LNCaP clone FGC (cell line): ENCODE measurements at regions not wholly inside any gene's neighbourhood (a gene's known extent, or its start where the extent isn't known, plus 50 kb on each side); places are given as distances from the start of the nearest gene placed in this dataset.
"Not testable (repeated sequence)": the region's sequence is repeated elsewhere in the genome, so short reads cannot be mapped to it uniquely, and the experiment has no call there.

Experiments used
- DNase-seq: peaks from one replicate; pipeline ENCODE4 v3.0.0-alpha.2; 2011; ENCODE audit warnings: low read depth
- H3K4me3 ChIP-seq: 2 replicates; pipeline ENCODE4 v1.5.1; 2011; ENCODE audit warnings: mild to moderate bottlenecking, low read depth, low read length, control low read depth
- TF ChIP-seq, protein P1 (sequence below): IDR thresholded peaks from 2 replicates; pipeline ENCODE4 v1.5.1; 2012; ENCODE audit warnings: mild to moderate bottlenecking; ENCODE audit not compliant: control insufficient read depth, insufficient read depth; ENCODE audit errors: extremely low read depth

DNA sequence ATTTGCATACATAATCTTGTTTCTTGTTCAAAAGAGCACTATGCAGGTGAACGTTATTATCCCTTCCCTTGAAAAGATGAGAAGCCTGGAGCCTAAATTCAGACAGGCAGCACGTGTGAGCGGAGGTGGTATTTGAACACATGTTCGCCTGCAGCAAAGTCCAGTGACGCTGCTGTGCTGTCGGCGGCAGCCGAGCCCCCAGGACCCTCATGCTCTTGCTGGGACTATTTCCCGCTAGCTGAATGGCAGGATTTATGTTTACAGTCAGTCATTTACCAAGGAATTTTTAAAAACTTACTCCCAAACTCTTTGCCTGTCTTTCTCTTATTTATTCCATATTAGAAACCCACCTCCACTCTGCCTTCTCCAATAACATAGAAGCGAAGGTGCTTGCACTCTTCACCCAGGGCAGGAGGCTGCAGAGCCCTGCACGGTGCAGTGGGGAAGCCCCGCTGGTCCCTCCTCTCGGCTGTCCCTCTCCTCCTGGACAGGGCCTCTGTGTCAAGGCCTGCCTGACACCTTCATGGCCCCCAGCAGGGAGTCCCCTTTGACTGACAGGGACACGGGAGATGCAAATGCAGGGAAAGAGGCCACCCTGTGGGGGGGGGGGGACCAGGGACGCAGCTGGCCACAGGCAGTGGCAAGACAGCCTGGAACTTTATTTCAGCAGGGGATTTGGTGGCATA, 528.5 kb upstream of the B3GAT1 start:
- TF ChIP-seq, protein P1, sequence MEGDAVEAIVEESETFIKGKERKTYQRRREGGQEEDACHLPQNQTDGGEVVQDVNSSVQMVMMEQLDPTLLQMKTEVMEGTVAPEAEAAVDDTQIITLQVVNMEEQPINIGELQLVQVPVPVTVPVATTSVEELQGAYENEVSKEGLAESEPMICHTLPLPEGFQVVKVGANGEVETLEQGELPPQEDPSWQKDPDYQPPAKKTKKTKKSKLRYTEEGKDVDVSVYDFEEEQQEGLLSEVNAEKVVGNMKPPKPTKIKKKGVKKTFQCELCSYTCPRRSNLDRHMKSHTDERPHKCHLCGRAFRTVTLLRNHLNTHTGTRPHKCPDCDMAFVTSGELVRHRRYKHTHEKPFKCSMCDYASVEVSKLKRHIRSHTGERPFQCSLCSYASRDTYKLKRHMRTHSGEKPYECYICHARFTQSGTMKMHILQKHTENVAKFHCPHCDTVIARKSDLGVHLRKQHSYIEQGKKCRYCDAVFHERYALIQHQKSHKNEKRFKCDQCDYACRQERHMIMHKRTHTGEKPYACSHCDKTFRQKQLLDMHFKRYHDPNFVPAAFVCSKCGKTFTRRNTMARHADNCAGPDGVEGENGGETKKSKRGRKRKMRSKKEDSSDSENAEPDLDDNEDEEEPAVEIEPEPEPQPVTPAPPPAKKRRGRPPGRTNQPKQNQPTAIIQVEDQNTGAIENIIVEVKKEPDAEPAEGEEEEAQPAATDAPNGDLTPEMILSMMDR: no peak

DNA sequence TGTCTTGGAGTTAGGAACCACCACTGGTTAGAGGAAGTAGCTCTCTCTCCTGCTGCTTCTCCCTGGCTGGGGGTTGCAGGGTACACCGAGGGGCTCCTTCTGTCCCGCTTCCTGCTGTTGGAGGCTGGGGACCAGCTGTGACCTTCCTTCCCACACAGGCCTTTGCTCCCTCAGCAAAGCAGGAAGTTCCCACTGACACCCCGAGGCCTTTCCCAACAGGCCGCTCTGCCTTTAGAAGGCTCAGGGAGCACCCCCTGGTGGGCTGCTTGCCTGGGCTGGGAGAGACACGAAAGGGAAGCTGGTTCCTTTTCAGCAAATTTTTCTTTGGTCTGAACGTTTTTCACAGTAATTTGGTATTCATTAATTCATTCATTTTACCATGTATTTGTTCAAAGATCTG, 527.9 kb upstream of the B3GAT1 start:
- H3K4me3 ChIP-seq: no peak overlapping the region
- DNase-seq: no peak
- TF ChIP-seq, protein P1: 0 out of 2 replicates have a peak, but pooled peaks have one; percentile 19

More for the DNA sequence above, 528.5 kb upstream of the B3GAT1 start:
- DNase-seq: no peak
- no peak overlapping the region for H3K4me3 ChIP-seq

DNA sequence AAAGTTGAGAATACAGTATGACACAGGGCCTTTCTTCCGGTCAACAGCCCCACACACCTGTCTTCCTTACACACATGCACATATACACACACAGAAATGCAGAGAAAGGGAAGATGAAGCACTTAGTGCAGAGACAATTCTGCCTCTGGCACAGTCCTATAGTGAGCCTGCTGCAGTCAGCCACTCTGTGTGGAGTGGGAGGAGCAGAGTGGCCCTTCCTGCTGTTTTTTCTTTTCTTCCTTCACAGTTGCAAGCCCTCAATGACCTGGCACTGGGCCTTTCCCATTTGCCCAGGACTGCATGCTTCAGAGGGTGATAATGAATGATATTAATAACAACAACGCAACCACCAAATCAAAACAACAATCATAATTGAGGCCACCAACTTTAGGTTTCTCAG, 527.0 kb upstream of the B3GAT1 start:
- H3K4me3 ChIP-seq: no peak overlapping the region
- no peak for DNase-seq
- TF ChIP-seq, protein P1: no peak

DNA sequence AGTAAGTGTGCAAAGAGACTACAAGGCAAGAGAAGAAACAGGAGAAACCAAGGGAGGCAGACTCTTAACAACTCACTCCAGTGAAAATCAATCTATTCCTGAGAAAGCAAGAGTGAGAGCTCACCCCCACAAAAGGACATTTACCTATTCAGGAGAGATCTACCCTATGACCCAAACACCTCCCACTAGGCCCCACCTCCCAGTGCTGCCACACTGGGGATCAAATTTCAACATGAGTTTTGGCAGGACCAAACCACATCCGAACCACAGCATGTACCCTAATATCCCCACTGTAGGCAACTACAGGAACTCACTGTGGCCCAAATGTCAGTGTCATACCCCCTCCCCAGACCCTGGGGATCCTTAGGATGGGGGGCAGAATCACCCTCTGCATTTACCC, 526.2 kb upstream of the B3GAT1 start:
- DNase-seq: no peak
- TF ChIP-seq, protein P1: no peak
- no peak overlapping the region for H3K4me3 ChIP-seq

DNA sequence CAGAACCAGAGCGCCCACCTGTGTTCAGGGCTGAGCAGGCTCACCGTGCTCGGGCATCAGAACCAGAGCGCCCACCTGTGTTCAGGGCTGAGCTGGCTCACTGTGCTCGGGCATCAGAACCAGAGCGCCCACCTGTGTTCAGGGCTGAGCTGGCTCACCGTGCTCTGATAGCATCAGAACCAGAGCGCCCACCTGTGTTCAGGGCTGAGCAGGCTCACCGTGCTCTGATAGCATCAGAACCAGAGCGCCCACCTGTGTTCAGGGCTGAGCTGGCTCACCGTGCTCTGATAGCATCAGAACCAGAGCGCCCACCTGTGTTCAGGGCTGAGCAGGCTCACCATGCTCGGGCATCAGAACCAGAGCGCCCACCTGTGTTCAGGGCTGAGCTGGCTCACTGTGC, 525.2 kb upstream of the B3GAT1 start:
- not testable (repeated sequence) for H3K4me3 ChIP-seq, DNase-seq
- TF ChIP-seq, protein P1: 0 out of 2 replicates have a peak, but pooled peaks have one; percentile 1

DNA sequence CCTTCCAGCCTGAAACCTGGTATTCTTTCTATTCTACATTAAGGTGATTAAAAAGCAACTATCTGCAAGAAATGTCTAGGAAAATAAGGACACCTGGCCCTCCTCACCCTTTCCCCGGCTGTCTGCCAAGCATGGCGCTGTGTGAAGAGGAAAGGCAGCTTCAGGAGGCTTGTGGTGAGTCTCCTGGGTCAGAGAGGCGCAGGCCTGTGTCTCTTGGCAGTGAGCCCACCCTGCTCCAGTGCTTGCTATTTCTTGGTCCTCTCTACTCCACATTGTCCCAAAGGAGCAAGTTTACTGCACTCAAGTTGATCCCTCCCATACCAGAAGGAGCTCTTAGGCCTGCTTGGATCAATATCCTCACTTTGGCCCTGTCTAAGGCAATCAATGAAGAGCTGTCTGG, 520.7 kb upstream of the B3GAT1 start:
- TF ChIP-seq, protein P1: no peak

DNA sequence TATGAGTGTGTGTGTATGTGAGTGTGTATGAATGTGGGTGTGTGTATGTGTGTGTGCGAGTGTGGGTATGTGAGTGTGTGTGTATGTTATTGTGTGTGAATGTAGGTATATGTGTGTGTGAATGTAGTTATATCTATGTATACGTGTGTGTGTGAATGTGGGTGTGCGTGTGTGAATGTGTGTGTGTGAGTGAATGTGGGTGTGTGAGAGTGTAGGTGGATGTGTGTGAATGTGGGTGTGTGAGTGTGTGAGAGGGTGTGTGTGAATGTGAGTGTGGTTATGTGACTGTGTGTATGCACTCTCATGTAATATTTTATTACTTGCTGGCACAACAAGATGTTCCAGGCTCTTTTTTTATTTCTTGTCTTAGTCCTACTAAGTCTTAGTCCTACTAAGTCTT, 513.4 kb upstream of the B3GAT1 start:
- TF ChIP-seq, protein P1: no peak
- DNase-seq: no peak
- H3K4me3 ChIP-seq: no peak overlapping the region

More for the DNA sequence above, 520.7 kb upstream of the B3GAT1 start:
- no peak for DNase-seq
- no peak overlapping the region for H3K4me3 ChIP-seq
